Kidney (tissue), 13 donors: ENCODE measurements at regions not wholly inside any gene's neighbourhood (a gene's known extent, or its start where the extent isn't known, plus 50 kb on each side); places are given as distances from the start of the nearest gene placed in this dataset.

Experiments
- DNase-seq, 5 donors: peaks; one replicate each; pipeline ENCODE4 v3.0.0-alpha.2; 2013 to 2020
- FAIRE-seq: peaks from 2 replicates; lab custom pipeline; 2012; peaks lifted over from hg19 to GRCh38; lab: Jason Lieb, UNC
- H3K27ac ChIP-seq, 2 donors: one replicate each; pipeline ENCODE4 v1.7.0; 2013; ENCODE audit warnings: low read depth in 2 of 2, low read length in 2 of 2, inconsistent platforms in 1 of 2
- H3K27me3 ChIP-seq: one replicate; pipeline ENCODE4 v1.7.1; 2013; ENCODE audit warnings: low read length, inconsistent platforms; ENCODE audit not compliant: control insufficient read depth, insufficient read depth
- H3K36me3 ChIP-seq, 3 donors: one replicate each; pipeline versions ENCODE4 v1.7.0 to v1.7.1; 2013; ENCODE audit warnings: low read length in 3 of 3, control low read depth in 1 of 3, inconsistent platforms in 1 of 3; ENCODE audit not compliant: insufficient read depth in 3 of 3, control insufficient read depth in 2 of 3
- H3K4me1 ChIP-seq, 3 donors: one replicate each; pipeline versions ENCODE4 v1.7.0 to v1.7.1; 2013; ENCODE audit warnings: low read length in 3 of 3, inconsistent platforms in 1 of 3, low read depth in 1 of 3; ENCODE audit not compliant: control insufficient read depth in 2 of 3, insufficient read depth in 2 of 3
- H3K4me3 ChIP-seq, 3 donors: one replicate each; pipeline versions ENCODE4 v1.7.0 to v1.8.1; 2013; ENCODE audit warnings: low read length in 3 of 3, control low read depth in 1 of 3, inconsistent platforms in 1 of 3
- H3K9ac ChIP-seq, 3 donors: one replicate each; pipeline versions ENCODE4 v1.7.0 to v1.7.1; 2013; ENCODE audit warnings: low read length in 3 of 3, control low read depth in 1 of 3, inconsistent platforms in 1 of 3
- H3K9me3 ChIP-seq, 3 donors: one replicate each; pipeline versions ENCODE4 v1.7.0 to v1.7.1; 2013; ENCODE audit warnings: low read length in 3 of 3, control low read depth in 1 of 3, inconsistent platforms in 1 of 3; ENCODE audit not compliant: control insufficient read depth in 2 of 3, insufficient read depth in 1 of 3
- intact Hi-C: fragments of 100-400 bp; cut with DNase I; formaldehyde crosslinking; loops from one replicate; pipeline ENCODE4 v1.11.1; 2022
- TF ChIP-seq, protein P1 (sequence below): IDR thresholded peaks from 3 replicates; pipeline ENCODE4 v1.5.1; 2012; ENCODE audit warnings: mild to moderate bottlenecking, moderate library complexity, borderline replicate concordance; ENCODE audit not compliant: insufficient read depth; ENCODE audit errors: extremely low read depth
- donor health status: control.
- donor health status: control.
- donor health status: control.
- donor health status: control.
- donor health status: control.
- donor health status: DM: yes; HTN: yes; CAD: no.
- donor health status: Normal renal cell carcinoma (clear cell type).

DNA sequence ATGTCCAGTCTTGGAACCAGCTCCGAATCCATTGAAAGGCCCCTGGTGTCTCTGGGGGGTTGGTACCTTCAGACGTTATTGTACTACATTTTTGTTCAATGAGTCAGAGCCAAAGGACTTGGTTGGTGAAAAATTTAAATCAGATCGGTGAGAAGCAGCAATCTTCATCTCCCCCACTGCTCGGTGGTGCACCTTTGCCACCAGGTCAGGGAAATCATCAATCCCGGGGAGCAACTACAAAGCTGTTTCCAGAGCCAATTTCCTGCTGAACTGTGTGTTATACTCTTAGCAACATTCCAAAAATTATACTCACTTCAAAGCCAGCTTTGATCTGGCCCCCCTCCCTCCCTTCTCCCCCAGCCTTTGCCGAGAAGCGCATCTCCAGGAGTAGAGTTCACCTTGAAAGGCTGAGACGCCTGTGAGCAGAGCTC, 375.2 kb upstream of the WWC1 start:
- no peak overlapping the region for H3K27ac ChIP-seq
- peaks cover 0 to 2% (median 0%) of the 10 kb centered on the region in 3 donors for H3K4me1 ChIP-seq
- DNase-seq (peak in 4 of 5 donors; percentile 39 to 77 (median 65)), FAIRE-seq (no peak)
- TF ChIP-seq, protein P1, sequence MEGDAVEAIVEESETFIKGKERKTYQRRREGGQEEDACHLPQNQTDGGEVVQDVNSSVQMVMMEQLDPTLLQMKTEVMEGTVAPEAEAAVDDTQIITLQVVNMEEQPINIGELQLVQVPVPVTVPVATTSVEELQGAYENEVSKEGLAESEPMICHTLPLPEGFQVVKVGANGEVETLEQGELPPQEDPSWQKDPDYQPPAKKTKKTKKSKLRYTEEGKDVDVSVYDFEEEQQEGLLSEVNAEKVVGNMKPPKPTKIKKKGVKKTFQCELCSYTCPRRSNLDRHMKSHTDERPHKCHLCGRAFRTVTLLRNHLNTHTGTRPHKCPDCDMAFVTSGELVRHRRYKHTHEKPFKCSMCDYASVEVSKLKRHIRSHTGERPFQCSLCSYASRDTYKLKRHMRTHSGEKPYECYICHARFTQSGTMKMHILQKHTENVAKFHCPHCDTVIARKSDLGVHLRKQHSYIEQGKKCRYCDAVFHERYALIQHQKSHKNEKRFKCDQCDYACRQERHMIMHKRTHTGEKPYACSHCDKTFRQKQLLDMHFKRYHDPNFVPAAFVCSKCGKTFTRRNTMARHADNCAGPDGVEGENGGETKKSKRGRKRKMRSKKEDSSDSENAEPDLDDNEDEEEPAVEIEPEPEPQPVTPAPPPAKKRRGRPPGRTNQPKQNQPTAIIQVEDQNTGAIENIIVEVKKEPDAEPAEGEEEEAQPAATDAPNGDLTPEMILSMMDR: no peak
- H3K4me3 ChIP-seq: no peak overlapping the region
- intact Hi-C loops: no loop called here
- no peaks in the 10 kb centered on the region for H3K9me3 ChIP-seq
- no peak overlapping the region for H3K9ac ChIP-seq
- H3K36me3 ChIP-seq: no peaks in the 10 kb centered on the region
- H3K27me3 ChIP-seq: no peaks in the 10 kb centered on the region

DNA sequence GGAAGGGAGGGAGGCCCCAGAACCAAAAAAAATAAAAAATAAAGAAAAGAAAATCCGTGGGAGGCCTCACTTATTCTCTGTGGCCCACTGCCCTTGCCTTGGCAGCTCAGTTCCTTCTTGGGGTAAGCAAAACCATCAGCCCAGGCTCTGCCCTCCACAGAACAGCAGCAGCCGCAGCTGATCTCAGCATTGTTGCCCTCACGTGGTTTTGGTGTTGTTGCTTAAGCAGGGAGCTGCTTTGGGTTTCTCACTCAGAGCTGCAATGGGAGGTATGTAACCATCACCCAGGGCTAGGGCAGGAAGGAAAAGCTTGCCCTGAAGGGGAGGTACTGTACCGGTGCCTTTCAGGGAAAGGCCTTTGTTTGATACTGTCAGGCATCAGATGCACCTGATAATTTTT, 374.7 kb upstream of the WWC1 start:
- TF ChIP-seq, protein P1: no peak
- Histone ChIP-seq H3K36me3 (no peaks in the 10 kb centered on the region), H3K27ac (no peak overlapping the region), H3K4me1 (peaks cover 0 to 2% (median 0%) of the 10 kb centered on the region in 3 donors), H3K4me3 (no peak overlapping the region), H3K27me3 (no peaks in the 10 kb centered on the region), H3K9ac (no peak overlapping the region), H3K9me3 (no peaks in the 10 kb centered on the region)
- intact Hi-C loops: no loop called here
- FAIRE-seq (no peak), DNase-seq (peak in 1 of 5 donors; percentile 26)

DNA sequence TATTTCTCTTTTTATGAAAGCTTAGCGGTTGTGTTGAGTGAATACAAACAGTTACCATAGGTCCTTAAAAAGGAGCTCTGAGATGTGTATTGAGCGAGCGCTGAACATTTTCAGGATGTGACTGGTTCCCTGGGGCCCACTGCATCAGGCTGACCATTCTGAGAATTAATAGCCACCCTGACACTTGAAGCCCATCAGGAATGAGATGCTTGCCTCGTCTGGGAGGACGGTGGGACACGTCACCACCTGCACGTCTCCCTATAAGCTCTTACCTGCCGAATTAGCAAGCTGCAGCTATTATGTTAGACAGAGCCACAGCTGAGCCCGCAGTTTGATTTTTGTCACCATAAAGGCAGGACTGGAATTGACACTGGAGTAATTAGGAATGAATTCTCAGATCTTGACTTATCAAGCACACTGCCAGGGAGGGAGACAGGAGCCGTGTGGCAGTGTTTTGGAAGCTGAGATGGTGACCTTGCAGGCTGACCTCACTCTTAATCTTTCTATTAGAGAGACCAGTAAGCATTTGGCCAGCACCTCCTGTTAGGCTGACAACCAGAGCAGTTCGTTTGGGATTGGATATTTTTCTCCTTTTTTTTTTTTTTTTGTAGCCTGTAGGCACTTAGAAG, 373.1 kb upstream of the WWC1 start:
- Histone ChIP-seq H3K9me3 (no peaks in the 10 kb centered on the region), H3K9ac (no peak overlapping the region), H3K4me1 (peaks cover 0 to 2% (median 0%) of the 10 kb centered on the region in 3 donors), H3K36me3 (no peaks in the 10 kb centered on the region), H3K4me3 (no peak overlapping the region), H3K27me3 (no peaks in the 10 kb centered on the region), H3K27ac (no peak overlapping the region)
- TF ChIP-seq, protein P1: no peak
- FAIRE-seq (no peak), DNase-seq (peak in 3 of 5 donors; percentile 39 to 76 (median 75))
- intact Hi-C loops: no loop called here
